ENCODE measurements at regions not wholly inside any gene's neighbourhood (a gene's known extent, or its start where the extent isn't known, plus 50 kb on each side); places are given as distances from the start of the nearest gene placed in this dataset.

DNA sequence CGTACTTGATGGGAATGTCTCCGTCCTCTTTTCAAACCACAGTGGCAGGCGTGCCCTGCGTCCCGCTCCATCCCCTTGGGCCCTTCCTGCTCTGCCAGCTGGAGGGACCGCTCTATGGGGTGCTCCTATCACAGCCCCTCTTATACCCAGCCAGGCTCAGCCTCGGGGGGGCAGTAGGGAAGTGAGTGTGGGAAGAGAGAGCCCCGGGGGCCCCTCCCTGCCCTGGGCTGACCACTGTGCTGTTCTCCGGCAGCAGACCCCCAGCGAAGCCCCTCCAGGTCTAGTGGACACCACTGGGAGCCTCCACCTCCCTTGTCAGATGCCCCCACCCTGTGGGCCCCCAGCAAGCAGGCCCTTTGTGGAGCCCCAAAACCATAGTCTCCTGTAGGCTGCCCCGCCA, 572.5 kb downstream of the BRD1 start:
- WGBS, 2 experiments (ENCODE audit: low coverage in 1 of 2, low lambda C conversion rate in 2 of 2, missing lambda C conversion rate in 2 of 2) = 33 to 35% methylated on average over 10 to 11 of the region's 11 CpGs
- no peaks in the 10 kb centered on the region for H3K36me3 ChIP-seq (ENCODE audit: low read depth)

DNA sequence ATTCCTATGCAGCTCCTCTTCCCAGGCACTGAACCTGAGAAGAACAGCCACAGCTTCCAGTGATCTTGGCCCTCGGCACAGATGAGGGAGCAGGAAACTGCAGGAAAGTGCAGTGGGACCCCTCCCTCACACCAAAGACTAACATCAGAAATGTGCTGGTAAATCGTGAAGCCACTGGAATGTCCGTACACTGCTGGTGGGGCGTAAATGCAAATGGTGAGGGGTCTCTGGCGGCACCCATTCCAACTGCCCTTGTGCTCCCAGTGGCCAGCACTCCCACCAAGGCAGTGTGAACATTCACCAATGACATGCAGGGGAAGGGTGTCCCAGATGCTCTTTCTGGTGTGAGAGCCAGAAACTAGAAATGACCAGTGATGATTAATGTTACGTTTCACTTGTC, 574.0 kb downstream of the BRD1 start:
- Histone ChIP-seq H3K9me3 (ENCODE audit: low read depth) (no peaks in the 10 kb centered on the region), H3F3A (ENCODE audit: insufficient read depth) (no peaks in the 10 kb centered on the region), H3K4me2 (ENCODE audit: unreplicated experiment) (no peak overlapping the region), H3K4me3 (no peak overlapping the region), H3K36me3 (ENCODE audit: low read depth) (no peaks in the 10 kb centered on the region), H2AFZ (no peak overlapping the region), H3K27me3 (replicated peaks; ENCODE audit: insufficient read depth) (no peaks in the 10 kb centered on the region), H4K20me1 (ENCODE audit: insufficient read depth) (no peaks in the 10 kb centered on the region), H3K27ac (no peak overlapping the region), H3K79me2 (ENCODE audit: insufficient read depth) (no peaks in the 10 kb centered on the region), H3K4me1 (ENCODE audit: insufficient read depth) (no peaks in the 10 kb centered on the region), H3K9ac (no peak overlapping the region), H3K9me2 (ENCODE audit: insufficient read depth) (no peaks in the 10 kb centered on the region)
- TF ChIP-seq EZH2phosphoT487 (IDR thresholded peaks at IDR 0.05; ENCODE audit: insufficient read depth, low read depth) (no peak), EZH2 (IDR thresholded peaks at IDR 0.05; ENCODE audit: insufficient read depth, poor library complexity, severe bottlenecking) (no peak)
- 45 to 55% methylated on average over 6 of the region's 6 CpGs for WGBS, 2 experiments (ENCODE audit: low coverage in 1 of 2, low lambda C conversion rate in 2 of 2, missing lambda C conversion rate in 2 of 2)
- in situ Hi-C loops (cut with MboI) = no loop called here
- DNase-seq = no peak

More for the DNA sequence above, 572.5 kb downstream of the BRD1 start:
- no peak for DNase-seq
- H3K9ac ChIP-seq = no peak overlapping the region
- no peaks in the 10 kb centered on the region for H3K79me2 ChIP-seq (ENCODE audit: insufficient read depth)
- no peak overlapping the region for H3K27ac ChIP-seq
- no peaks in the 10 kb centered on the region for H3K9me2 ChIP-seq (ENCODE audit: insufficient read depth)
- H3F3A ChIP-seq (ENCODE audit: insufficient read depth) = no peaks in the 10 kb centered on the region
- no peak overlapping the region for H3K4me3 ChIP-seq
- in situ Hi-C loops (cut with MboI) = no loop called here
- TF ChIP-seq EZH2 (IDR thresholded peaks at IDR 0.05; ENCODE audit: insufficient read depth, poor library complexity, severe bottlenecking) (no peak), EZH2phosphoT487 (IDR thresholded peaks at IDR 0.05; ENCODE audit: insufficient read depth, low read depth) (no peak)
- no peaks in the 10 kb centered on the region for H3K4me1 ChIP-seq (ENCODE audit: insufficient read depth)
- H3K9me3 ChIP-seq (ENCODE audit: low read depth) = no peaks in the 10 kb centered on the region
- H4K20me1 ChIP-seq (ENCODE audit: insufficient read depth) = no peaks in the 10 kb centered on the region
- H3K4me2 ChIP-seq (ENCODE audit: unreplicated experiment) = no peak overlapping the region
- H3K27me3 ChIP-seq (replicated peaks; ENCODE audit: insufficient read depth) = no peaks in the 10 kb centered on the region
- no peak overlapping the region for H2AFZ ChIP-seq

DNA sequence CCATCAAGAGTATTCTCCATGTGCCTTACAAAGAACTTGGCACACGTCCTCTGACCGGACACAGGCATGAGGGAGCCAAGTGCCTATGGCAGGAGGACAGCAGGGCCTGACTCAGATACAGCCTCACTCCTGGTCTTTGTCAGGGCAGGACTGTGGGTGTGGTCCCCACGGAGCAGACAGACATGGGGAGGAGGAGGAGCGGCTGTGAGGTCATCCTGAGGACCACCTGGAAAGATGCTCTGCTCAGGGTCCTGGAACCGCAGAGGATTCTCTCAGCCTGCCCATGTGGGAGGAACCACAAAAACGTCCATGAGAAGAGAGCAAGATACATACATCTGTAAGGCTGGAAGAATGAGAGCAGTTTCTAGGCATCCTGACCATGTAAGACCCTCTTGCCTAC, 576.3 kb downstream of the BRD1 start:
- Histone ChIP-seq H3K9me3 (ENCODE audit: low read depth) (no peaks in the 10 kb centered on the region), H3K36me3 (ENCODE audit: low read depth) (no peaks in the 10 kb centered on the region), H4K20me1 (ENCODE audit: insufficient read depth) (no peaks in the 10 kb centered on the region), H3F3A (ENCODE audit: insufficient read depth) (no peaks in the 10 kb centered on the region), H3K27me3 (replicated peaks; ENCODE audit: insufficient read depth) (no peaks in the 10 kb centered on the region), H3K79me2 (ENCODE audit: insufficient read depth) (no peaks in the 10 kb centered on the region), H2AFZ (no peak overlapping the region), H3K4me1 (ENCODE audit: insufficient read depth) (no peaks in the 10 kb centered on the region), H3K9ac (no peak overlapping the region), H3K4me2 (ENCODE audit: unreplicated experiment) (no peak overlapping the region), H3K4me3 (no peak overlapping the region), H3K27ac (no peak overlapping the region), H3K9me2 (ENCODE audit: insufficient read depth) (no peaks in the 10 kb centered on the region)
- in situ Hi-C loops (cut with MboI) = no loop called here
- 24 to 27% methylated on average over 6 of the region's 6 CpGs for WGBS, 2 experiments (ENCODE audit: low coverage in 1 of 2, low lambda C conversion rate in 2 of 2, missing lambda C conversion rate in 2 of 2)
- no peak for DNase-seq
- TF ChIP-seq EZH2phosphoT487 (IDR thresholded peaks at IDR 0.05; ENCODE audit: insufficient read depth, low read depth) (no peak), EZH2 (IDR thresholded peaks at IDR 0.05; ENCODE audit: insufficient read depth, poor library complexity, severe bottlenecking) (no peak)

DNA sequence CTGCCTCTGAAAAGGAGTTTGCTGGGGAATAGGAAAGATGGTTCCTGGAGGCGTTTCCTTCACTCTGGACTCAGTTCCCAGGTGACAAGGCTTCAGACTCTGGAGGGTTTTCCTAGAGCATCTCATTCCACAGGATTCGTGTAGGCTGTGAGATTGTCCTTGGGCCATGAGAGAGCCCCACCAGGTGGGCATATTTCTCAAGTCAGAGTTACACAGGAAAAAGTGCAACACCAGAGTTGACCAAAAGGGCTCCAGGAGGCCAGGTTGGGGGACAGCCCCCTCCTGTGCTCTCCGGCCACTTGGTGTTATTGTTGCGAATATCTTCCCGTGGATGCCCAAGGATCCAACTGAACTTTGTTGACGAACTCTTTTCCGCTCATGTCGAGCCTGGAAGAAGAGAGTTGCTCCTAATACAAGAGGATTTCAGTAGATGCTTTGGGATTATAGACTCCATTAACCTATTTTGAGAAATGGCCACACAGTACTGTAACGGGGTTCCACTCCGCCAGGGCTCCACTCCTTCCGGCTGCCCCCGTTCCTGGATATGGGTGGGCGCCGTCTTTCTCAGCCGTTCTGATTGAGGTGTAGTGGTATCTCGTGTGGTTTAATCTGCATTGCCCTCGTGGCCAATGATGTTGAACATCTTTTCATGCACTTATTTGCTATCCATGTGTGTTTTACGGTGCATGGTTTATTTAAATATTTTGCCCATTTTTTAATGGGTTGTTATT, 580.3 kb downstream of the BRD1 start:
- WGBS, 2 experiments (ENCODE audit: low coverage in 1 of 2, low lambda C conversion rate in 2 of 2, missing lambda C conversion rate in 2 of 2) = 47 to 49% methylated on average over 18 of the region's 18 CpGs
- Histone ChIP-seq H3K27me3 (replicated peaks; ENCODE audit: insufficient read depth) (no peaks in the 10 kb centered on the region), H3K27ac (no peak overlapping the region), H3K9me2 (ENCODE audit: insufficient read depth) (no peaks in the 10 kb centered on the region), H3K9ac (no peak overlapping the region), H3F3A (ENCODE audit: insufficient read depth) (no peaks in the 10 kb centered on the region), H3K9me3 (ENCODE audit: low read depth) (no peaks in the 10 kb centered on the region), H4K20me1 (ENCODE audit: insufficient read depth) (no peaks in the 10 kb centered on the region), H3K79me2 (ENCODE audit: insufficient read depth) (no peaks in the 10 kb centered on the region), H3K36me3 (ENCODE audit: low read depth) (no peaks in the 10 kb centered on the region), H2AFZ (no peak overlapping the region), H3K4me1 (ENCODE audit: insufficient read depth) (no peaks in the 10 kb centered on the region), H3K4me2 (ENCODE audit: unreplicated experiment) (no peak overlapping the region), H3K4me3 (no peak overlapping the region)
- TF ChIP-seq EZH2phosphoT487 (IDR thresholded peaks at IDR 0.05; ENCODE audit: insufficient read depth, low read depth) = no peak
- TF ChIP-seq EZH2 (IDR thresholded peaks at IDR 0.05; ENCODE audit: insufficient read depth, poor library complexity, severe bottlenecking) = no peak
- no peak for DNase-seq
- in situ Hi-C loops (cut with MboI) = no loop called here
